ENCODE measurements at regions not wholly inside any gene's neighbourhood (a gene's known extent, or its start where the extent isn't known, plus 50 kb on each side); places are given as distances from the start of the nearest gene placed in this dataset.

- TF ChIP-seq, protein P1, sequence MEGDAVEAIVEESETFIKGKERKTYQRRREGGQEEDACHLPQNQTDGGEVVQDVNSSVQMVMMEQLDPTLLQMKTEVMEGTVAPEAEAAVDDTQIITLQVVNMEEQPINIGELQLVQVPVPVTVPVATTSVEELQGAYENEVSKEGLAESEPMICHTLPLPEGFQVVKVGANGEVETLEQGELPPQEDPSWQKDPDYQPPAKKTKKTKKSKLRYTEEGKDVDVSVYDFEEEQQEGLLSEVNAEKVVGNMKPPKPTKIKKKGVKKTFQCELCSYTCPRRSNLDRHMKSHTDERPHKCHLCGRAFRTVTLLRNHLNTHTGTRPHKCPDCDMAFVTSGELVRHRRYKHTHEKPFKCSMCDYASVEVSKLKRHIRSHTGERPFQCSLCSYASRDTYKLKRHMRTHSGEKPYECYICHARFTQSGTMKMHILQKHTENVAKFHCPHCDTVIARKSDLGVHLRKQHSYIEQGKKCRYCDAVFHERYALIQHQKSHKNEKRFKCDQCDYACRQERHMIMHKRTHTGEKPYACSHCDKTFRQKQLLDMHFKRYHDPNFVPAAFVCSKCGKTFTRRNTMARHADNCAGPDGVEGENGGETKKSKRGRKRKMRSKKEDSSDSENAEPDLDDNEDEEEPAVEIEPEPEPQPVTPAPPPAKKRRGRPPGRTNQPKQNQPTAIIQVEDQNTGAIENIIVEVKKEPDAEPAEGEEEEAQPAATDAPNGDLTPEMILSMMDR (conservative IDR thresholded peaks at IDR 0.05; ENCODE audit: low read depth, low read length) = no peak
- no peak for TF ChIP-seq EZH2 (IDR thresholded peaks at IDR 0.05; ENCODE audit: borderline replicate concordance, low read depth, low read length, poor library complexity, severe bottlenecking)
Measured at GRCh38 chr11:88410656-88411055, 73.1 kb upstream of the CTSC start.
